T-helper 1 cell treated with Interleukin-12 subunit alpha and Interleukin-12 subunit beta and Interleukin-4 antibody, amounts not matched to agents 30 μg/mL and 1 μg/mL, for 36 hours (primary cell): ENCODE measurements at regions not wholly inside any gene's neighbourhood (a gene's known extent, or its start where the extent isn't known, plus 50 kb on each side); places are given as distances from the start of the nearest gene placed in this dataset.
"Not testable (repeated sequence)": the region's sequence is repeated elsewhere in the genome, so short reads cannot be mapped to it uniquely, and the experiment has no call there.

ENCODE experiments used
- H3K27ac Mint-ChIP-seq: one replicate; pipeline ENCODE4 v1.8.0; 2021; ENCODE audit warnings: mild to moderate bottlenecking, mixed read lengths
- H3K27me3 Mint-ChIP-seq: one replicate; pipeline ENCODE4 v1.8.0; 2021; ENCODE audit warnings: low read depth, mixed read lengths
- H3K36me3 Mint-ChIP-seq: one replicate; pipeline ENCODE4 v1.8.0; 2021; ENCODE audit warnings: low read depth, mixed read lengths
- H3K4me1 Mint-ChIP-seq: one replicate; pipeline ENCODE4 v1.8.0; 2021; ENCODE audit warnings: low read depth, mixed read lengths
- H3K4me3 Mint-ChIP-seq: one replicate; pipeline ENCODE4 v1.8.0; 2021; ENCODE audit warnings: mild to moderate bottlenecking, moderate library complexity, mixed read lengths
- H3K9me3 Mint-ChIP-seq: one replicate; pipeline ENCODE4 v1.8.0; 2021; ENCODE audit warnings: mixed read lengths

DNA sequence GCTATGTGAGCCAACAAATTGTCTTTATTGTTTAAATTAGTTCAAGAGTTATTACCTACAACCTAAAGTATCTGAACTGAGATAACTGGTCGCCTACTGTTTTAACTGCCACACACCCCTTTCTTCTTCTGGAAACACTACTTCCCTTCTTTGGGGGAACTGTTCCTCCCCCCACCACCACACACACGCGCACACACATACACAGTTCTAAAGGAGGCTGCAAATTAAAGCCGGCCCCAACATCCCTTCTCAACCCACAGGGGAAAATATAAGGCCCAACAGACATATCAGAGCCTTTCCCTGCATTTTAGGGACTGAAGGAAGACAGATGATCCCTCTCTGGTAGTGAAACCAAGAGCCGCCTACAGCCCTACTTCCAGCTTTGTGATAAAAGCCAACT, 348.0 kb upstream of the JARID2 start:
- Mint-ChIP-seq H3K27me3 (peaks cover 9% of the 10 kb centered on the region), H3K4me1 (no peaks in the 10 kb centered on the region), H3K36me3 (peaks cover 4% of the 10 kb centered on the region), H3K4me3 (no peak overlapping the region), H3K9me3 (peaks cover 14% of the 10 kb centered on the region), H3K27ac (no peak overlapping the region)

DNA sequence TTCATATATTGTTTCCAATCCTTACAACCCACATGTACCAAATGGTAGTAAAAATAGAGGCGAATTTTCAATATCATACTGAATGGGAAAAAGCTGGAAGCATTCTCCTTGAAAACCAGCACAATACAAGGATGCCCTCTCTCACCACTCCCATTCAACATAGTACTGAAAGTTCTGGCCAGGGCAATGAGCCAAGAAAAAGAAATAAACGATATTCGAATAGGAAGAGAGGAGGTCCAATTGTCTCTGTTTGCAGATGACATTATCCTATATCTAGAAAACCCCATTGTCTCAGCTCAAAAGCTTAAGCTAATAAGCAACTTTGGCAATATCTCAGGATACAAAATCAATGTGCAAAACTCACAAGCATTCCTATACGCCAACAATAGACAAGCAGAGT, 346.4 kb upstream of the JARID2 start:
- H3K9me3 Mint-ChIP-seq, H3K27me3 Mint-ChIP-seq, H3K36me3 Mint-ChIP-seq, H3K4me3 Mint-ChIP-seq, H3K4me1 Mint-ChIP-seq, H3K27ac Mint-ChIP-seq: not testable (repeated sequence)

DNA sequence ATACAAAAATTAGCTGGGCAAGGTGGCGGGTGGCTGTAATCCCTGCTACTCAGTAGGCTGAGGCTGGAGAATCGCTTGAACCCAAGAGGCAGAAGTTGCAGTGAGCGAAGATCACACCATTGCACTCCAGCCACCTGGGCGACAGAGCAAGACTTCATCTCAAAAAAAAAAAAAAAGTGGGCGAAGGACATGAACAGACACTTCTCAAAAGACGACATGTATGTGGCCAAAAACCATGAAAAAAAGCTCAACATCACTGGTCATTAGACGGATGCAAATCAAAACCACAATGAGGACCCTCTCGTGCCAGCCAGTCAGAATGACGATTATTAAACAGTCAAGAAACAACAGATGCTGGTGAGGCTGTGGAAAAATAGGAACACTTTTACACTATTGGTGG, 344.9 kb upstream of the JARID2 start:
- H3K4me3 Mint-ChIP-seq = no peak overlapping the region
- no peaks in the 10 kb centered on the region for H3K27me3 Mint-ChIP-seq
- peaks cover 2% of the 10 kb centered on the region for H3K36me3 Mint-ChIP-seq
- H3K27ac Mint-ChIP-seq = no peak overlapping the region
- H3K4me1 Mint-ChIP-seq = no peaks in the 10 kb centered on the region
- peaks cover 8% of the 10 kb centered on the region for H3K9me3 Mint-ChIP-seq

DNA sequence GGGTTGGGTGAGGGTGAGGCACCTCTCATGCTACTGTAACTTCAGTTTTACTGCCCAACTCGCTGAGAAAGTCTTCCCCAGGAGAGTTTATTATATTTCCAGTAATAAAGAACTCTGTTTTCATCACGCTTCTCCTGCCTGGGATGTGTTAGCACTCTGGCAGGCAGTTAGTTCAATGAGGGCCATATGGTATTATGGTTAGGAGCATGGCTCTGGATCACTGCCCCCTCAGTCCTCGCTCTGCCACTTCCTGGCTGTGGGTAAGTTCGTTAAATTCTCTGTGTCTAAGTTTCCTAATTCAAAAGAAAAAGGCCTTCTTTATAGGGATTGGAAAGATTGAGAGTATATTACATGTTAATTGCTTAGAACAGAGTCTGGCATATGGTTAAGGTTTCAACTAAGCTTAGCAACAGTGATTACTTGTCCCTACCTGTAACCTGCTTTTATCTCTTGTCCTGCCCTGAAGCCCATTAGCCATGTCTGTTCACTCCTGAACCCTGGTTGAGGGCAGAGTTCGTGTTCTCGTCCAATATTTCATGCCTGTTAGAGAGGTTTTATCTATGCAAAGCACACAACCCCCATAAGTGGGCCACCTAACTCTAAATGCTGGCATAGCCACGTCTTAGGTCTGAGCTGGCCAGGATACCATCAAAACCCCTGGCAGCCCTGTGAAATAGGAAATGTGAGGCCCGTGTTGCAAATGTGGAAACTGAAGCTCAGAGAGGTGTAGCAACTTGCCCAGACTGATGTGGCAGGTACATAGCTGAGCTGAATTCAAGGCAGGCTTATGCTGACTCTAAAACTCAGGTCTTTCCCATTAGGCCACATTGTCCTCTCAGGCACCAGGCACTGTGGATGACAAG, 342.5 kb upstream of the JARID2 start:
- Mint-ChIP-seq H3K27me3 (no peaks in the 10 kb centered on the region), H3K9me3 (peaks cover 8% of the 10 kb centered on the region), H3K27ac (no peak overlapping the region), H3K36me3 (peaks cover 2% of the 10 kb centered on the region), H3K4me3 (no peak overlapping the region), H3K4me1 (no peaks in the 10 kb centered on the region)

DNA sequence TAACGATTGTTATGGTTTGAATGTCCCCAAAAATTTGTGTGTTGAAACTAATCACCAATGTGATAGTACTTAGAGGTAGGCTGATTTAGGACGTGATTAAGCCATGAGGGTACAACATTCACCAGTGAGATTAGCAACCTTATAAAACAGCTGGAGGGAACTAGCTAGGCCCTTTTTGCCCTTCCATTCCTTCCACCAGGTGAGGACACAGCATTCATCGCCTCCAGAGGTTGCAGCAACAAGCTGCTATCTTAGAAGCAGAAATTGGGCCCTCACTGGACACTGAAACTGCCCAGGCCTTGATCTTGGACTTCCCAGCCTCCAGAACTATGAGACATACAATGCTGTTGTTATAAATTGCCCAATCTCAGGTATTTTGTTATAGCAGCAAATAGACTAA, 340.7 kb upstream of the JARID2 start:
- no peaks in the 10 kb centered on the region for H3K27me3 Mint-ChIP-seq
- H3K4me1 Mint-ChIP-seq = peaks cover 2% of the 10 kb centered on the region
- no peaks in the 10 kb centered on the region for H3K36me3 Mint-ChIP-seq
- no peaks in the 10 kb centered on the region for H3K9me3 Mint-ChIP-seq
- H3K4me3 Mint-ChIP-seq = no peak overlapping the region
- no peak overlapping the region for H3K27ac Mint-ChIP-seq

DNA sequence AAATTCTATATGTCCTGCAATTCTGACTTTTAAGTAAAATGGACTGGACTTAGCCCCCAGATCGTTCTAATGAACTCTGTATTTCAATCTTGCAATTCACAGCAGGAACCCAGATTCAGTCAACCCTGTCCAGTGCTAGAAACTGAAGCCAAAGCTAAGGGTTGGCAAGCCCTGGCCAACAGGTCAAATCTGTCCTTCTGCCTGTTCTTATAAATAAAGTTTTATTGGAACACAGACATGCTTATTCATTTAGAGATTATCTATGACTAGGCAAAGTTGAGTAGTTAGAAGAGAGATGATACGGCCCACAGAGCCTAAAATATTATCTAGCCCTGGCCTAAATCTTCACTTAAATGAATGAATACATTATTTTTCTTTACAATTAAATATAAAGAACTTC, 339.2 kb upstream of the JARID2 start:
- Mint-ChIP-seq H3K4me3 (no peak overlapping the region), H3K36me3 (peaks cover 2% of the 10 kb centered on the region), H3K9me3 (no peaks in the 10 kb centered on the region), H3K27me3 (peaks cover 3% of the 10 kb centered on the region), H3K27ac (no peak overlapping the region), H3K4me1 (peaks cover 15% of the 10 kb centered on the region)

DNA sequence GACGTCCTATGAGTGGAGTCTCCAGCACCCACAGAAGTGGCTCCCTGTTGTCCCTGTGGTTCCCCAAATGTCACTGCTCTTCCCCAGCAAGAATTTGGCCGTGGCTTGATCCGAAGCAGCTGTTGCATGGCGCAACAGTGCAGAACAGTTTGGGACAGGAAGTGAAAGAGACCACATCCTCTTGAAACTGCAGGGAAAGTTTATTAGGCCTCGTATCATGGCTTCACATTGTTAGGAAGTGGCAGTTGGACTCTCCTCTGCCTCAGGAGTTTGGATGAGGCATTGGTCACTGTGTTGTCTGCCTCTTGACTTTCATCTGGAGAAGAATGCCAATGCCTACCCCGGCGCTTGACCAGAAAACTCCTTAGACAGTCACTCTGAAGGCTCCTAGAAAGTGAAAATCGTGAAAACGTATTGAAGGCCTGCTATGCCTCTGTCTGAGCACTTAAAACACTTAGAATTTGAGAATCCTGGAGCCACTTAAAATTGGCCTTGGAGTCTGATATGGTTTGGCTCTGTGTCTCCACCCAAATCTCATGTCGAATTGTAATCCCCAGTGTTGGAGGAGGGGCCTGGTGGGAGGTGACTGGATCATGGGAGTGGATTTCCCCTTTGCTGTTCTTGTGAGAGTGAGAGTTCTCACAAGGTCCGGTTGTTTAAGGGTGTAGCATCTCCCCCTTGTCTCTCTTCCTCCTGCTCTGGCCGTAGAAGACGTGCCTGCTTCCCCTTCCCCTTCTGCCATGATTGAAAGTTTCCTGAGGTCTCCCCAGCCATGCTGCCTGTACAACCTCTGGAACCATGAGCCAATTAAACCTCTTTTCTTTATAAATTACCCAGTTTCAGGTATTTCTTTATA, 334.9 kb upstream of the JARID2 start:
- Mint-ChIP-seq H3K9me3 (no peaks in the 10 kb centered on the region), H3K4me1 (peaks cover 20% of the 10 kb centered on the region), H3K4me3 (peak overlapping the region; percentile 73), H3K36me3 (peaks cover 2% of the 10 kb centered on the region), H3K27me3 (peaks cover 18% of the 10 kb centered on the region), H3K27ac (peak overlapping the region; percentile 80)

DNA sequence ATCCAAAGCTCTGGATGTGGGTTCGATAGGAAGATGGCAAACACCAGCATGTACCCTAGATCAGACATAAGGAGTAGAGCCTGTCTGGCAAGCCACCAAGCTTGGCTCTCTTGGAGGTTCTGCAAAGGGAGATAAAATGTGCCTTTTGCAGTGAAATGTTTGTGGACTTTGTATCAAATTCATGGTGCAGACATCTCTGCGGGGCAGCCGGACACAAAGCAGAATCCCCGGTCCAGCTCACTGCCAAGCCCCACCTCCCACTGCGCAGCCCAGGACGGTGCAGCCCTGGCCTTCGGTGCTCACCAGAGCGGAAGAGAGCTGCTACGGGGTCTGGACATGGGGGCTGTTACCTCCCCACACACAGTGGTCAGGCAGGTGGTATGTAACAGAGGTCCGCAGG, 333.6 kb upstream of the JARID2 start:
- H3K4me3 Mint-ChIP-seq = no peak overlapping the region
- H3K9me3 Mint-ChIP-seq = no peaks in the 10 kb centered on the region
- peaks cover 20% of the 10 kb centered on the region for H3K4me1 Mint-ChIP-seq
- H3K27me3 Mint-ChIP-seq = peaks cover 22% of the 10 kb centered on the region
- peaks cover 2% of the 10 kb centered on the region for H3K36me3 Mint-ChIP-seq
- no peak overlapping the region for H3K27ac Mint-ChIP-seq

DNA sequence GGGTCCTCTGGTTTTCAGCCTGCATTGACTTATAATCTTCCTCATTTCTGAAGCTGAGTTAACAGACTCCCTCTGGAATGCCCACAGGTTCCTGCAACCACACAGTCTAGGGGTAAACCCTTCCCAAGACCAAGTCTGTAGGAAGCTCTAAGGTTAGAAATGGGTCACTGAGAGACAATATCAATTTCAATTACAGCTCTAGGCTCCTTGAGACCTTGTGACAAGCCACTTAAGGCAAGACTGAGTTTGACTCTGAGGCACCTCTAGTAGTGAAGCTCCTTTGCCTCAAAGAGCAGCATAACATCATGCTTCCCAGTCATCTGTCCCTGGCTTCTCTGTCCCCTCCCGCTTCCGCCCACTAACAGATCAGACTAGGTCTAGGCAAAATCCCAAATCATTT, 333.2 kb upstream of the JARID2 start:
- no peak overlapping the region for H3K4me3 Mint-ChIP-seq
- H3K4me1 Mint-ChIP-seq = peaks cover 20% of the 10 kb centered on the region
- no peaks in the 10 kb centered on the region for H3K9me3 Mint-ChIP-seq
- H3K27me3 Mint-ChIP-seq = peaks cover 27% of the 10 kb centered on the region
- H3K27ac Mint-ChIP-seq = no peak overlapping the region
- peaks cover 2% of the 10 kb centered on the region for H3K36me3 Mint-ChIP-seq

DNA sequence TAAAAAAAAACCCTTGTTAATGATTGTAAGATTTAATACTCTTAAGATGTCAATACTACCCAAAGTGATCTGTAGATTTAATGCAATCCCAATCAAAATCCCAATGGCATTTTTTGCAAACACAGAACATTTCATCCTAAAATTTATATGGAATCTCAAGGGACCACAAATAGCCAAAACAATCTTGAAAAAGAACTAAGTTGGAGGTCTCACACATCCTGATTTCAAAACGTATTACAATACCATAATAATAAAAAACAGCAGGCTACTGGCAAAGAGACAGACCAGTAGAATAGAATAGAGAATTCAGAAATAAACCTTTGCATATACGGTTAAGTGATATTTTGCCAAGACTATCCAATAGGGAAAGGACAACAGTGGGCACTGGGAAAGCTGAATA, 331.9 kb upstream of the JARID2 start:
- Mint-ChIP-seq H3K27me3 (peaks cover 27% of the 10 kb centered on the region), H3K27ac (no peak overlapping the region), H3K4me1 (peaks cover 20% of the 10 kb centered on the region), H3K36me3 (peaks cover 2% of the 10 kb centered on the region), H3K9me3 (no peaks in the 10 kb centered on the region), H3K4me3 (no peak overlapping the region)

DNA sequence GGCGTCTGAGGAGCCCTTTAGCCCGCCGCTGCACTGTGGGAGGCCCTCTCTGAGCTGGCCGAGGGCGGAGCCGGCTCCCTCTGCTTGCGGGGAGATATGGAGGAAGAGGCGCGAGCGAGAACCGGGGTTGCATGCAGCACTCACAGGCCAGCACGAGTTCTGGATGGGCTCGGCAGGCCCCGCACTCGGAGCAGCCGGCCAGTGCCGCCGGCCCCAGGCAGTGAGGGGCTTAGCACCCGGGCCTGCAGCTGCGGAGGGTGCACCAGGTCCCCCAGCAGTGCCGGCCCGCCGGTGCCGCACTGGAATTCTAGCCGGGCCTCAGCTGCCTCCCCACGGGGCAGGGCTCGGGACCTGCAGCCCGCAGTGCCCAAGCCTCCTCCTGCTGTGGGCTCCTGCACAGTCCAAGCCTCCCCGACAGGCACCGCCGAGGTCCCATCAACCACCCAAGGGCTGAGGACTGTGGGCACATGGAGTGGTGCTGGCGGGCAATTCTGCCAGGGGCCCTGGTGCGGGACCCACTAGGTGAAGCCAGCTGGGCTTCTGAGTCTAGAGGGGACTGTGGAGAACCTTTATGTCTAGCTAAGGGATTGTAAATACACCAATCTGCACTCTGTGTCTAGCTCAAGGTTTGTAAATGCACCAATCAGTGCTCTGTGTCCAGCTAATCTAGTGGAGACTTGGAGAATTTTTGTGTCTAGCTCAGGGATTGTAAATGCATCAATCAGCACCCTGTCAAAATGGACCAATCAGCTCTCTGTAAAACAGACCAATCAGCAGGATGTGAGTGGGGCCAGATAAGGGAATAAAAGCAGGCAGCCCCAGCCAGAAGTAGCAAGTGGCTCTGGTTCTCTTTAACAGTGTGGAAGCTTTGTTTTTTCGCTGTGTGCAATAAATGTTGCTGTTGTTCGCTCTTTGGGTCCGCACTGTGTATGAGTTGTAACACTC, 329.7 kb upstream of the JARID2 start:
- no peaks in the 10 kb centered on the region for H3K36me3 Mint-ChIP-seq
- no peaks in the 10 kb centered on the region for H3K9me3 Mint-ChIP-seq
- peaks cover 25% of the 10 kb centered on the region for H3K27me3 Mint-ChIP-seq
- H3K27ac Mint-ChIP-seq = no peak overlapping the region
- peaks cover 10% of the 10 kb centered on the region for H3K4me1 Mint-ChIP-seq
- no peak overlapping the region for H3K4me3 Mint-ChIP-seq

DNA sequence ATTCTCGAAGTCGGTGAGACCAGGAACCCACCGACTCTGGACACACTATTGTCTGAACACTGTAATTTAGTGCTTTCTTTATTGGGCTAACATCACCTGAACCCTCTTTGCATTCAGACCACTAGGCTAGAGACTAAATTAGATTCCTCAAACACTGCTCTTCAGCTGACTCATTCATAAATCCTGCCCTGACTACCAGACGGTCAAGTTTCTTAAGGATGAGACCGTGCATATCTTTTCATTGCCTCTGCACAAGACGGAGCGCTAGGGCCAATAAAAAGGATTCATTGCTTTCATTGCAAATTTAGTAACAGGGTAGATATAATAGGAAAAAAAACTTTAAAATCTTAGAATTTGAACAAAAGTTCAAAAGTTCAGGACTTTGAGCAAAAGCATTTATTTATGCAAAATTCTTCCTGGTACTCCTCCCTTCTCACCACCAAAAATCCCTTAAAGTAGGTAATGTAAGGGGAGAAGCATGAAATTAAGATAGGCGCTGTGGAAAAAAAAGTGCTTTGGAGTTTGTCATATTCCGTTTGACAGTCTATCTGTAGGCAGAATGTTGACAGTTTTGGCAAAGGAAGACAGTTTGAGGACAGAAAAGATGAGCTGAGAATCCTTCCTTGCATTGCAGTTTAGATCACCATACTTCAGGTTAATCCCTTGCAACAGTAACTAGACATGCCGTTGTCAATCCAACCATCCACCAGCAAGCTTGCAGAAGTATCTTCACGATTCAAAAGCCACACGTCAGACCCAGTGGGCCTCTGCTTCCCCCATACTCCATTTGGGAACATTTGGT, 328.6 kb upstream of the JARID2 start:
- Mint-ChIP-seq H3K27me3 (peaks cover 25% of the 10 kb centered on the region), H3K36me3 (no peaks in the 10 kb centered on the region), H3K4me3 (no peak overlapping the region), H3K27ac (no peak overlapping the region), H3K9me3 (no peaks in the 10 kb centered on the region), H3K4me1 (no peaks in the 10 kb centered on the region)

DNA sequence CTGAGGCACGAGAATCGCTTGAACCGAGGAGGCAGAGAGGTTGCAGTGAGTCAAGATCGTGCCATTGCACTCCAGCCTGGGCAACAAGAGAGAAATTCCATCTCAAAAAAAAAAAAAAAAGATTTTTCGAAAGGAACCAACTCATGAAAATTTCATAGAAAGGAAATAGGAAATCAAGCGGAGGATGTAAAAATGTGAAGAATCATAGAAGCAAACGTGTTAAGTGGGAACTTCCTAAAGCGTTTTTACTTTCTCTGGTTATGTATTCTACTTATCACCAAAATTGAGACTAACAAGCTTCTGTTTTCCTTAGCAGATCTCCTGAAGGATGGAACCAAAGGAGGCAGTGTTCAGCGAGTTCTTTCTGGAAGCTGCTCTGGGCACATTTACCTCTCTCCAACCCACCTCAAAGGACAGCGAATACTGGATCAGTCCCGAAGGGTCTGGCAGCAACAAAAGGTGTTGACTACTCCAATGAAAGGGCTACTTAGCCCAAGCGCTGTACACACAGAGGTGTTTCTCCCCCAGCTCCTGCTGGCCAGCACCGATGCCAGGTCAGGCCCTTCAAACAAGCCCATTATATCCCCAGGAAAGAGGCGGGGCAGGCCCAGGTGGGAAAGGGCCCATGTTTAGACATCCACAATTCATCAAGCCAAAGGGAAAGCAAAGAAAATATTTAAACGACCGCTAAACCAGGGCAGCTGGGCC, 327.5 kb upstream of the JARID2 start:
- no peaks in the 10 kb centered on the region for H3K36me3 Mint-ChIP-seq
- H3K27ac Mint-ChIP-seq = no peak overlapping the region
- no peak overlapping the region for H3K4me3 Mint-ChIP-seq
- no peaks in the 10 kb centered on the region for H3K9me3 Mint-ChIP-seq
- H3K27me3 Mint-ChIP-seq = peaks cover 16% of the 10 kb centered on the region
- no peaks in the 10 kb centered on the region for H3K4me1 Mint-ChIP-seq
